Naive thymus-derived CD4-positive, alpha-beta T cell (primary cell): ENCODE measurements at regions not wholly inside any gene's neighbourhood (a gene's known extent, or its start where the extent isn't known, plus 50 kb on each side); places are given as distances from the start of the nearest gene placed in this dataset.
"Not testable (repeated sequence)": the region's sequence is repeated elsewhere in the genome, so short reads cannot be mapped to it uniquely, and the experiment has no call there.

Experiments used
- ATAC-seq: fragments of 150-1000 bp; cut with Tn5 transposase; 2 replicates; pipeline ENCODE4 v1.10.0; 2021; ENCODE audit warnings: mild to moderate bottlenecking, moderate library complexity
- CTCF ChIA-PET: fragments of 350-600 bp; sonication (Branson Sonifier 250); formaldehyde crosslinking; loops from one replicate; lab custom pipeline; 2021; ENCODE audit warnings: antibody characterized with exemption; lab: Charles Lee
- POLR2A ChIA-PET: fragments of 350-600 bp; sonication (Branson Sonifier 250); formaldehyde crosslinking; loops from one replicate; lab custom pipeline; 2021; ENCODE audit warnings: antibody characterized with exemption, inconsistent platforms; lab: Charles Lee
- DNase-seq, 9 donors: peaks; one replicate each; pipeline versions ENCODE4 v3.0.0 to v3.0.0-alpha.2; 2020 to 2022; ENCODE audit warnings: mixed read lengths in 1 of 9
- H3K27ac ChIP-seq: one replicate; pipeline ENCODE4 v1.7.0; 2013; ENCODE audit warnings: mild to moderate bottlenecking, low read depth, low read length, moderate library complexity
- H3K27me3 ChIP-seq, 2 donors: one replicate each; pipeline ENCODE4 v1.7.0; 2013; ENCODE audit warnings: low read length in 2 of 2, mild to moderate bottlenecking in 2 of 2, moderate library complexity in 2 of 2; ENCODE audit not compliant: control insufficient read depth in 2 of 2, insufficient read depth in 2 of 2
- H3K36me3 ChIP-seq, 3 experiments: 1 replicate in 2 of 3; 2 replicates in 1 of 3; pipeline ENCODE4 v1.7.0; 2013; ENCODE audit warnings: low read length in 3 of 3, mild to moderate bottlenecking in 3 of 3, moderate library complexity in 1 of 3; ENCODE audit not compliant: insufficient read depth in 3 of 3, control insufficient read depth in 2 of 3
- H3K4me1 ChIP-seq, 2 donors: one replicate each; pipeline ENCODE4 v1.7.0; 2013; ENCODE audit warnings: low read length in 2 of 2, mild to moderate bottlenecking in 2 of 2, moderate library complexity in 1 of 2; ENCODE audit not compliant: control insufficient read depth in 2 of 2, insufficient read depth in 2 of 2
- H3K4me3 ChIP-seq: 2 replicates; pipeline ENCODE4 v1.7.0; 2013; ENCODE audit warnings: mild to moderate bottlenecking, low read length
- H3K9me3 ChIP-seq, 3 experiments: 1 replicate in 2 of 3; 2 replicates in 1 of 3; pipeline ENCODE4 v1.7.0; 2013; ENCODE audit warnings: low read length in 3 of 3; ENCODE audit not compliant: control insufficient read depth in 2 of 3
- H3K27ac Mint-ChIP-seq, 9 donors: one replicate each; pipeline ENCODE4 v1.8.0; 2020 to 2022; ENCODE audit warnings: mixed read lengths in 9 of 9, mild to moderate bottlenecking in 8 of 9, moderate library complexity in 5 of 9, inconsistent platforms in 2 of 9
- H3K27me3 Mint-ChIP-seq, 5 donors: one replicate each; pipeline ENCODE4 v1.8.0; 2021 to 2022; ENCODE audit warnings: mixed read lengths in 5 of 5, mild to moderate bottlenecking in 1 of 5
- H3K36me3 Mint-ChIP-seq, 5 donors: one replicate each; pipeline ENCODE4 v1.8.0; 2020 to 2022; ENCODE audit warnings: mixed read lengths in 5 of 5, mild to moderate bottlenecking in 3 of 5, inconsistent platforms in 1 of 5
- H3K4me1 Mint-ChIP-seq, 7 donors: one replicate each; pipeline ENCODE4 v1.8.0; 2020 to 2022; ENCODE audit warnings: mixed read lengths in 7 of 7, mild to moderate bottlenecking in 3 of 7, inconsistent platforms in 1 of 7
- H3K4me3 Mint-ChIP-seq, 10 donors: one replicate each; pipeline ENCODE4 v1.8.0; 2020 to 2022; ENCODE audit warnings: mild to moderate bottlenecking in 10 of 10, mixed read lengths in 10 of 10, moderate library complexity in 6 of 10, inconsistent platforms in 2 of 10
- H3K9me3 Mint-ChIP-seq, 11 donors: one replicate each; pipeline ENCODE4 v1.8.0; 2020 to 2022; ENCODE audit warnings: mixed read lengths in 11 of 11, mild to moderate bottlenecking in 4 of 11, inconsistent platforms in 1 of 11, moderate library complexity in 1 of 11
- intact Hi-C, 2 donors: fragments of 100-400 bp; cut with micrococcal nuclease; formaldehyde crosslinking; loops; one replicate each; pipeline ENCODE4 v1.15.1; 2023

GRCh38 chr20:54794874-54795273 is 319.5 kb downstream of the DOK5 start:
- Histone ChIP-seq H3K27ac (no peak overlapping the region), H3K27me3 (no peaks in the 10 kb centered on the region), H3K9me3 (no peaks in the 10 kb centered on the region), H3K36me3 (no peaks in the 10 kb centered on the region), H3K4me3 (no peak overlapping the region), H3K4me1 (no peaks in the 10 kb centered on the region)
- DNase-seq (no peak), ATAC-seq (no peak)
- Mint-ChIP-seq H3K27me3 (peaks cover 0 to 9% (median 5%) of the 10 kb centered on the region in 5 donors), H3K27ac (no peak overlapping the region), H3K9me3 (peaks cover 0 to 26% (median 8%) of the 10 kb centered on the region in 11 donors), H3K4me3 (no peak overlapping the region), H3K36me3 (no peaks in the 10 kb centered on the region), H3K4me1 (no peaks in the 10 kb centered on the region)
- intact Hi-C loops: no loop called here
- CTCF ChIA-PET: interaction anchor here (0.7 kb wide), 1 partner anchor 54 kb away, joined by 3 read pairs; no protein-coding TSS in a partner anchor
- POLR2A ChIA-PET: interaction anchor here (1.1 kb wide), 1 partner anchor 11 kb away, joined by 3 read pairs; no protein-coding TSS in a partner anchor

DNA sequence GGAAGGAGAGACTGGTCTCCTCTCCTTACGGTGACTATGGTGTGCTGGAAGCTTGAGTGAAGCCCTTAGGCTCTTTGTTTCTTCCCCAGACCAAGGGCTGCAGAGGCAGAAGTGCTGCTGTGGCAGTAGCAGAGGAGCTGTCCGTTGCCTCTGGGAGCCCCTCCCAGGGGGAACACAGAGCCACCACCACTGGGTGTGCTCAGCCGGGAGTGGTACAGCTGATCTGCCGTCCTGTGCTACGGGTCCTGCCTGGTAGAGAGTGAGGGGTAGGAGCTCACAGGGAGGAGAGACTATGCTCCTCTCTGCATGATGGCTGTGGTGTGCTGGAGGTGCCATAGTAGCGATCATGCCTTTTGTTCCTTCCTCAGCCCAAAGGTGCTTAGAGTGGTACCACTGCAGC is 318.7 kb downstream of the DOK5 start:
- H3K27me3 Mint-ChIP-seq: peaks cover 0 to 9% (median 5%) of the 10 kb centered on the region in 5 donors
- no peak overlapping the region for H3K4me3 Mint-ChIP-seq

GRCh38 chr20:54793291-54793992 is 318.0 kb downstream of the DOK5 start:
- Mint-ChIP-seq H3K27me3 (peaks cover 0 to 9% (median 5%) of the 10 kb centered on the region in 5 donors), H3K4me3 (no peak overlapping the region), H3K36me3 (no peaks in the 10 kb centered on the region), H3K4me1 (no peaks in the 10 kb centered on the region), H3K9me3 (peaks cover 6 to 39% (median 13%) of the 10 kb centered on the region in 11 donors), H3K27ac (no peak overlapping the region)
- no peak overlapping the region for H3K27ac ChIP-seq
- DNase-seq (no peak), ATAC-seq (no peak)
- no peaks in the 10 kb centered on the region for H3K27me3 ChIP-seq
- H3K36me3 ChIP-seq: no peaks in the 10 kb centered on the region
- CTCF ChIA-PET: no interaction called here
- POLR2A ChIA-PET: no interaction called here
- H3K4me3 ChIP-seq: no peak overlapping the region
- intact Hi-C loops: no loop called here
- no peaks in the 10 kb centered on the region for H3K9me3 ChIP-seq
- no peaks in the 10 kb centered on the region for H3K4me1 ChIP-seq

More for the DNA sequence above, 318.7 kb downstream of the DOK5 start:
- ChIA-PET CTCF (no interaction called here), POLR2A (interaction anchor here (1.1 kb wide), 1 partner anchor 12 kb away, joined by 3 read pairs; no protein-coding TSS in a partner anchor)
- Mint-ChIP-seq H3K27ac (no peak overlapping the region), H3K4me1 (no peaks in the 10 kb centered on the region), H3K9me3 (peaks cover 3 to 32% (median 9%) of the 10 kb centered on the region in 11 donors), H3K36me3 (no peaks in the 10 kb centered on the region)
- ATAC-seq: no peak
- no peaks in the 10 kb centered on the region for H3K36me3 ChIP-seq
- H3K27ac ChIP-seq: no peak overlapping the region
- intact Hi-C loops: no loop called here
- no peak for DNase-seq
- no peaks in the 10 kb centered on the region for H3K4me1 ChIP-seq
- H3K4me3 ChIP-seq: no peak overlapping the region
- no peaks in the 10 kb centered on the region for H3K9me3 ChIP-seq
- H3K27me3 ChIP-seq: no peaks in the 10 kb centered on the region

- no peaks in the 10 kb centered on the region for H3K36me3 ChIP-seq
- Mint-ChIP-seq H3K36me3 (no peaks in the 10 kb centered on the region), H3K27me3 (peaks cover 0 to 7% (median 5%) of the 10 kb centered on the region in 5 donors), H3K27ac (no peak overlapping the region), H3K9me3 (peaks cover 6 to 42% (median 16%) of the 10 kb centered on the region in 11 donors), H3K4me3 (no peak overlapping the region), H3K4me1 (no peaks in the 10 kb centered on the region)
- intact Hi-C loops: no loop called here
- CTCF ChIA-PET: no interaction called here
- ATAC-seq (no peak), DNase-seq (no peak)
- no peaks in the 10 kb centered on the region for H3K9me3 ChIP-seq
- H3K27me3 ChIP-seq: no peaks in the 10 kb centered on the region
- H3K4me3 ChIP-seq: no peak overlapping the region
- H3K27ac ChIP-seq: no peak overlapping the region
- no peaks in the 10 kb centered on the region for H3K4me1 ChIP-seq
- POLR2A ChIA-PET: no interaction called here
Observed at GRCh38 chr20:54792688-54793087, 317.3 kb downstream of the DOK5 start.

DNA sequence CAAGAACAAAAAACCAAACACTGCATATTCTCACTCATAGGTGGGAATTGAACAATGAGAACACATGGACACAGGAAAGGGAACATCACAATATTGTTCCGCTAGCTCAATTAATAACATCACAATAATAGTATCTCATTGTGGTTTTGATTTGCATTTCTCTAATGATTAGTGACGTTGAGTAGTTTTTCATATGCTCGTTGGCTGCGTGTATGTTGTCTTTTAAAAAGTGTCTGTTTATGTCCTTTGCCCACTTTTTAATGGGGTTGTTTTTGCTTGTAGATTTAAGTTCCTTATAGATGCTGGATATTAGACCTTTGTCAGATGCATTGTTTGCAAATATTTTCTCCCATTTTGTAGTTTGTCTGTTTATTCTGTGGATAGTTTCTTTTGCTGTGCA is 312.9 kb downstream of the DOK5 start:
- H3K4me3 ChIP-seq, ATAC-seq, H3K4me3 Mint-ChIP-seq, CTCF ChIA-PET, H3K4me1 ChIP-seq, H3K9me3 ChIP-seq, H3K4me1 Mint-ChIP-seq, H3K27ac ChIP-seq, H3K27me3 Mint-ChIP-seq, DNase-seq, POLR2A ChIA-PET, H3K36me3 ChIP-seq, H3K27me3 ChIP-seq, intact Hi-C loops, H3K36me3 Mint-ChIP-seq, H3K27ac Mint-ChIP-seq: not testable (repeated sequence)
- peaks cover 6 to 38% (median 16%) of the 10 kb centered on the region in 11 donors for H3K9me3 Mint-ChIP-seq

DNA sequence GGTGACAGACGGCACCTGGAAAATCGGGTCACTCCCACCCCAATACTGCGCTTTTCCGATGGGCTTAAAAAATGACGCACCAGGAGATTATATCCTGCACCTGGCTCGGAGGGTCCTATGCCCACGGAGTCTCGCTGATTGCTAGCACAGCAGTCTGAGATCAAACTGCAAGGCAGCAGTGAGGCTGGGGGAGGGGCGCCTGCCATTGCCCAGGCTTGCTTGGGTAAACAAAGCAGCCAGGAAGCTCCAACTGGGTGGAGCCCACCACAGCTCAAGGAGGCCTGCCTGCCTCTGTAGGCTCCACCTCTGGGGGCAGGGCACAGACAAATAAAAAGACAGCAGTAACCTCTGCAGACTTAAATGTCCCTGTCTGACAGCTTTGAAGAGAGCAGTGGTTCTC is 307.4 kb downstream of the DOK5 start:
- POLR2A ChIA-PET: not testable (repeated sequence)

DNA sequence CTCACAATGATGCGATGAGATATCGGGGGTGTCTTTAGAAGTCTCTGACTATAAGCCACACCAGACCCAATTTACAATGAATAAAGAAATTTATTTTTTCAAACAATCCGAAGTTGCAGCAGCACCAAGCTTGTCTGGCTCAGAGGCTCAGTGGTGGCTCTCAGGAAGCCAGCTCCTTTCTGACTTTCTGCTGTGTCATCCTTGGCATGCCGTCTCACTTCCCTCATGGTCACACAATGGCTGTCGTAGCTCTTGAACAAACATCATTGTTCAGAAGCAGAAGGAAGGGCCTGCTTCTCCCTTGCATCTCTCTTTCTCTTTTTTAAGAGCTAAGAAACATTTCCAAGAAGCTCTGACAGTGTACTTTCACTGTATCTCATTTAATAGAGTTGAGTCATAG is 299.0 kb downstream of the DOK5 start:
- ATAC-seq (no peak), DNase-seq (no peak)
- H3K4me3 Mint-ChIP-seq: no peak overlapping the region
- peaks cover 0 to 6% (median 1%) of the 10 kb centered on the region in 11 donors for H3K9me3 Mint-ChIP-seq
- Histone ChIP-seq H3K9me3 (no peaks in the 10 kb centered on the region), H3K4me1 (no peaks in the 10 kb centered on the region), H3K36me3 (no peaks in the 10 kb centered on the region), H3K27me3 (no peaks in the 10 kb centered on the region), H3K27ac (no peak overlapping the region), H3K4me3 (no peak overlapping the region)
- no peaks in the 10 kb centered on the region for H3K36me3 Mint-ChIP-seq
- POLR2A ChIA-PET: no interaction called here
- no peaks in the 10 kb centered on the region for H3K4me1 Mint-ChIP-seq
- CTCF ChIA-PET: no interaction called here
- H3K27ac Mint-ChIP-seq: no peak overlapping the region
- intact Hi-C loops: no loop called here
- peaks cover 0 to 33% (median 11%) of the 10 kb centered on the region in 5 donors for H3K27me3 Mint-ChIP-seq

More for the DNA sequence above, 307.4 kb downstream of the DOK5 start:
- H3K4me3 Mint-ChIP-seq, H3K27ac Mint-ChIP-seq, H3K4me3 ChIP-seq, H3K36me3 ChIP-seq, DNase-seq, H3K36me3 Mint-ChIP-seq, H3K4me1 ChIP-seq, CTCF ChIA-PET, H3K27ac ChIP-seq, H3K9me3 ChIP-seq, H3K9me3 Mint-ChIP-seq, intact Hi-C loops, ATAC-seq, H3K27me3 ChIP-seq, H3K4me1 Mint-ChIP-seq: not testable (repeated sequence)
- peaks cover 0 to 14% (median 5%) of the 10 kb centered on the region in 5 donors for H3K27me3 Mint-ChIP-seq
